H1 (cell line): ENCODE measurements at regions not wholly inside any gene's neighbourhood (a gene's known extent, or its start where the extent isn't known, plus 50 kb on each side); places are given as distances from the start of the nearest gene placed in this dataset.

ENCODE experiments used
- CTCF ChIA-PET: fragments of 300-600 bp; sonication (Branson Sonifier 250); formaldehyde crosslinking; loops from one replicate; lab custom pipeline; 2021; ENCODE audit not compliant: partially characterized antibody; lab: Charles Lee
- POLR2A ChIA-PET: fragments of 300-600 bp; sonication (Branson Sonifier 250); formaldehyde crosslinking; loops from one replicate; lab custom pipeline; 2021; ENCODE audit warnings: inconsistent platforms; ENCODE audit not compliant: partially characterized antibody; lab: Charles Lee
- DNase-seq, 2 experiments: peaks; one replicate each; pipeline versions ENCODE4 v3.0.0 to v3.0.0-alpha.2; 2010 to 2022; ENCODE audit warnings: low spot score in 2 of 2, low read depth in 1 of 2, mixed read lengths in 1 of 2
- FAIRE-seq: peaks from 2 replicates; lab custom pipeline; 2011; peaks lifted over from hg19 to GRCh38; lab: Jason Lieb, UNC
- H2AFZ ChIP-seq: 2 replicates; pipeline ENCODE4 v1.8.1; 2012; ENCODE audit warnings: low read length, inconsistent platforms
- H2AK5ac ChIP-seq: 2 replicates; pipeline ENCODE4 v1.6.1; 2013; ENCODE audit warnings: low read depth, low read length
- H2BK120ac ChIP-seq: replicated peaks from 2 replicates; pipeline ENCODE3; 2013; ENCODE audit warnings: low read depth, low read length, inconsistent platforms
- H2BK12ac ChIP-seq: 2 replicates; pipeline ENCODE4 v1.6.1; 2013; ENCODE audit warnings: low read depth, low read length
- H2BK15ac ChIP-seq: 2 replicates; pipeline ENCODE4 v1.6.1; 2013; ENCODE audit warnings: low read length
- H2BK20ac ChIP-seq: 2 replicates; pipeline ENCODE4 v1.6.1; 2013; ENCODE audit warnings: low read length
- H2BK5ac ChIP-seq: 2 replicates; pipeline ENCODE4 v1.6.1; 2013; ENCODE audit warnings: low read depth, low read length
- H3K14ac ChIP-seq: 2 replicates; pipeline ENCODE4 v1.6.1; 2013; ENCODE audit warnings: inconsistent platforms; ENCODE audit not compliant: insufficient read length
- H3K18ac ChIP-seq: 2 replicates; pipeline ENCODE4 v1.6.1; 2013; ENCODE audit warnings: low read length; ENCODE audit errors: extremely low read depth
- H3K23ac ChIP-seq: 2 replicates; pipeline ENCODE4 v1.6.1; 2013; ENCODE audit warnings: inconsistent platforms; ENCODE audit not compliant: insufficient read length
- H3K23me2 ChIP-seq: 2 replicates; pipeline ENCODE4 v1.6.1; 2013; ENCODE audit warnings: low read depth, low read length
- H3K27ac ChIP-seq: 2 replicates; pipeline ENCODE4 v1.6.1; 2011; ENCODE audit warnings: low read depth, low read length, inconsistent platforms
- H3K27me3 ChIP-seq, 4 experiments: replicated peaks in 1 of 4; 1 replicate in 1 of 4; 2 replicates in 3 of 4; pipeline versions ENCODE4 v1.6.1 to v1.8.1; 2011 to 2013; ENCODE audit warnings: low read length in 3 of 4, mild to moderate bottlenecking in 3 of 4, inconsistent platforms in 2 of 4, mixed read lengths in 2 of 4, moderate library complexity in 1 of 4; ENCODE audit not compliant: control insufficient read depth in 3 of 4, insufficient read depth in 3 of 4; ENCODE audit errors: extremely low read depth in 1 of 4
- H3K36me3 ChIP-seq, 4 experiments: 2 replicates each; pipeline versions ENCODE4 v1.6.1 to v1.8.1; 2011 to 2013; ENCODE audit warnings: mild to moderate bottlenecking in 4 of 4, low read length in 3 of 4, moderate library complexity in 2 of 4, control low read depth in 1 of 4, inconsistent platforms in 1 of 4; ENCODE audit not compliant: insufficient read depth in 4 of 4, control insufficient read depth in 2 of 4
- H3K4ac ChIP-seq: replicated peaks from 2 replicates; pipeline ENCODE3; 2013; ENCODE audit warnings: low read length, low read depth, mixed read lengths, inconsistent platforms; ENCODE audit not compliant: insufficient read length
- H3K4me1 ChIP-seq, 4 experiments: replicated peaks in 1 of 4; 1 replicate in 1 of 4; 2 replicates in 3 of 4; pipeline versions ENCODE4 v1.6.1 to v1.8.1; 2011 to 2013; ENCODE audit warnings: low read length in 3 of 4, inconsistent platforms in 2 of 4, mixed read lengths in 1 of 4; ENCODE audit not compliant: insufficient read depth in 4 of 4, control insufficient read depth in 3 of 4
- H3K4me2 ChIP-seq, 2 experiments: 2 replicates each; pipeline versions ENCODE4 v1.6.1 to v1.8.1; 2011 to 2013; ENCODE audit warnings: low read depth in 2 of 2, low read length in 2 of 2, control low read depth in 1 of 2, inconsistent platforms in 1 of 2, mild to moderate bottlenecking in 1 of 2; ENCODE audit not compliant: insufficient read depth in 1 of 2
- H3K4me3 ChIP-seq, 4 experiments: fragments of 200-600, 300-600 bp in 1 of 4; sonication (generic), shearing (Covaris generic), sonication (Bioruptor Twin) in 1 of 4; 2 replicates each; pipeline versions ENCODE4 v1.5.1 to v1.8.1; 2011 to 2016; ENCODE audit warnings: low read length in 4 of 4, low read depth in 3 of 4, control low read depth in 2 of 4, inconsistent platforms in 2 of 4, mild to moderate bottlenecking in 2 of 4, mixed read lengths in 1 of 4, moderate library complexity in 1 of 4; ENCODE audit not compliant: insufficient read depth in 2 of 4; ENCODE audit errors: extremely low read depth in 1 of 4
- H3K56ac ChIP-seq: replicated peaks from 2 replicates; pipeline ENCODE3; 2013; ENCODE audit warnings: low read depth, mild to moderate bottlenecking, mixed read lengths, low read length, inconsistent platforms; ENCODE audit not compliant: insufficient read length
- H3K79me1 ChIP-seq: 2 replicates; pipeline ENCODE4 v1.6.1; 2013; ENCODE audit warnings: low read depth, low read length, control low read depth
- H3K79me2 ChIP-seq, 2 experiments: 2 replicates each; pipeline versions ENCODE4 v1.6.1 to v1.8.1; 2012 to 2013; ENCODE audit warnings: low read length in 2 of 2, mild to moderate bottlenecking in 2 of 2, inconsistent platforms in 1 of 2; ENCODE audit not compliant: insufficient read depth in 2 of 2, control insufficient read depth in 1 of 2
- H3K9ac ChIP-seq, 4 experiments: replicated peaks in 1 of 4; 1 replicate in 1 of 4; 2 replicates in 3 of 4; pipeline versions ENCODE4 v1.6.1 to v1.8.1; 2011 to 2013; ENCODE audit warnings: low read depth in 3 of 4, low read length in 3 of 4, control low read depth in 2 of 4, mild to moderate bottlenecking in 2 of 4, moderate library complexity in 2 of 4, inconsistent platforms in 1 of 4; ENCODE audit errors: extremely low read depth in 1 of 4
- H3K9me3 ChIP-seq, 2 experiments: 2 replicates each; pipeline versions ENCODE4 v1.6.1 to v1.8.1; 2012 to 2013; ENCODE audit warnings: mild to moderate bottlenecking in 2 of 2, moderate library complexity in 2 of 2, control low read depth in 1 of 2, inconsistent platforms in 1 of 2, low read depth in 1 of 2, low read length in 1 of 2, mixed read lengths in 1 of 2; ENCODE audit not compliant: insufficient read depth in 2 of 2
- H4K20me1 ChIP-seq, 2 experiments: replicated peaks in 1 of 2; 2 replicates each; pipeline versions ENCODE3 to v1.8.1; 2011 to 2013; ENCODE audit warnings: inconsistent platforms in 2 of 2, low read length in 2 of 2, mild to moderate bottlenecking in 1 of 2; ENCODE audit not compliant: insufficient read depth in 2 of 2, control insufficient read depth in 1 of 2
- H4K5ac ChIP-seq: 2 replicates; pipeline ENCODE4 v1.6.1; 2013; ENCODE audit warnings: low read length, low read depth, mixed read lengths, inconsistent platforms; ENCODE audit not compliant: insufficient read length
- H4K8ac ChIP-seq: 2 replicates; pipeline ENCODE4 v1.8.0; 2013; ENCODE audit warnings: mild to moderate bottlenecking, moderate library complexity, low read length, inconsistent platforms; ENCODE audit not compliant: insufficient read depth; ENCODE audit errors: extremely low read depth
- H4K91ac ChIP-seq: replicated peaks from 2 replicates; pipeline ENCODE3; 2013; ENCODE audit warnings: low read length, mixed read lengths, inconsistent platforms; ENCODE audit not compliant: insufficient read length
- ATF3 ChIP-seq: IDR thresholded peaks from 2 replicates; pipeline ENCODE4 v1.6.1; 2011; ENCODE audit warnings: low read depth, mild to moderate bottlenecking, low read length; ENCODE audit not compliant: insufficient read depth
- BRCA1 ChIP-seq: IDR thresholded peaks from 2 replicates; pipeline ENCODE4 v1.6.1; 2012; ENCODE audit warnings: low read depth, low read length, improper control_type of control experiment
- RFX5 ChIP-seq: IDR thresholded peaks from 2 replicates; pipeline ENCODE4 v1.6.1; 2011; ENCODE audit warnings: low read depth, low read length, improper control_type of control experiment, borderline replicate concordance
- SP2 ChIP-seq: IDR thresholded peaks from 2 replicates; pipeline ENCODE4 v1.6.1; 2012; ENCODE audit warnings: mild to moderate bottlenecking, low read length, inconsistent platforms
- WGBS, 2 experiments: shearing (Covaris generic) in 1 of 2; methylation state at CpG; one replicate each; pipeline versions ENCODE4 v1.1.6 to v1.1.7; 2013 to 2015; ENCODE audit warnings: low lambda C conversion rate in 2 of 2, mixed read lengths in 2 of 2, inconsistent platforms in 1 of 2, low coverage in 1 of 2, missing lambda C conversion rate in 1 of 2; ENCODE audit not compliant: insufficient replicate concordance in 2 of 2, insufficient coverage in 1 of 2, insufficient read length in 1 of 2; ENCODE audit errors: extremely low coverage in 1 of 2, missing lambda C conversion rate in 1 of 2; 5-methylcytosine and 5-hydroxymethylcytosine counted together

GRCh38 chr18:45340884-45341283 is 274.4 kb upstream of the SLC14A2 start:
- Histone ChIP-seq H3K9me3 (no peaks in the 10 kb centered on the region), H3K79me2 (no peaks in the 10 kb centered on the region), H2BK20ac (no peak overlapping the region), H2BK15ac (no peak overlapping the region), H4K8ac (no peak overlapping the region), H3K9ac (no peak overlapping the region), H3K14ac (no peak overlapping the region), H2BK12ac (no peak overlapping the region), H2AK5ac (no peak overlapping the region), H3K4me3 (no peak overlapping the region), H4K20me1 (no peaks in the 10 kb centered on the region), H4K91ac (no peak overlapping the region), H3K79me1 (no peaks in the 10 kb centered on the region), H2AFZ (no peak overlapping the region), H3K23ac (no peak overlapping the region), H3K27ac (no peak overlapping the region), H3K36me3 (no peaks in the 10 kb centered on the region), H4K5ac (no peak overlapping the region), H3K18ac (no peak overlapping the region), H2BK120ac (no peak overlapping the region), H3K27me3 (no peaks in the 10 kb centered on the region), H3K4me2 (no peak overlapping the region), H3K56ac (no peak overlapping the region), H3K4ac (no peak overlapping the region), H3K4me1 (no peaks in the 10 kb centered on the region), H3K23me2 (no peaks in the 10 kb centered on the region), H2BK5ac (no peak overlapping the region)
- WGBS, 2 experiments: 89% methylated on average over 3 of the region's 3 CpGs; no CpG with 5 or more reads in 1 of the 2 experiments
- ChIA-PET POLR2A (no interaction called here), CTCF (interaction anchor here (1.0 to 2.5 kb wide), 3 partner anchors 14 to 33 kb away, joined by 3 to 11 read pairs (median 4); no protein-coding TSS in a partner anchor)
- no peak for FAIRE-seq
- DNase-seq: no peak
- TF ChIP-seq SP2 (no peak), ATF3 (no peak), BRCA1 (no peak), RFX5 (no peak)
